ENCODE measurements at regions not wholly inside any gene's neighbourhood (a gene's known extent, or its start where the extent isn't known, plus 50 kb on each side); places are given as distances from the start of the nearest gene placed in this dataset.

GRCh38 chr1:192862271-192862670, 53.4 kb downstream of the RGS2 start:
- no peak for TF ChIP-seq CTCF (IDR thresholded peaks at IDR 0.05; ENCODE audit: low read depth, low read length, missing control alignments)
- no peak overlapping the region for H3K4me3 ChIP-seq (replicated peaks; ENCODE audit: low read depth, low read length)
- no peak for DNase-seq (ENCODE audit: extremely low read depth, low read depth)

GRCh38 chr1:192866241-192866868, 57.5 kb downstream of the RGS2 start:
- no peak for DNase-seq (ENCODE audit: extremely low read depth, low read depth)
- no peak overlapping the region for H3K4me3 ChIP-seq (replicated peaks; ENCODE audit: low read depth, low read length)
- TF ChIP-seq CTCF (IDR thresholded peaks at IDR 0.05; ENCODE audit: low read depth, low read length, missing control alignments), result no peak

GRCh38 chr1:192867180-192867579, 58.3 kb downstream of the RGS2 start:
- no peak for TF ChIP-seq CTCF (IDR thresholded peaks at IDR 0.05; ENCODE audit: low read depth, low read length, missing control alignments)
- DNase-seq (ENCODE audit: extremely low read depth, low read depth), result no peak
- no peak overlapping the region for H3K4me3 ChIP-seq (replicated peaks; ENCODE audit: low read depth, low read length)

GRCh38 chr1:192869308-192869940, 60.6 kb downstream of the RGS2 start:
- DNase-seq (ENCODE audit: extremely low read depth, low read depth), result no peak
- H3K4me3 ChIP-seq (replicated peaks; ENCODE audit: low read depth, low read length), result no peak overlapping the region
- no peak for TF ChIP-seq CTCF (IDR thresholded peaks at IDR 0.05; ENCODE audit: low read depth, low read length, missing control alignments)

- no peak for TF ChIP-seq CTCF (IDR thresholded peaks at IDR 0.05; ENCODE audit: low read depth, low read length, missing control alignments)
- DNase-seq (ENCODE audit: extremely low read depth, low read depth), result no peak
- no peak overlapping the region for H3K4me3 ChIP-seq (replicated peaks; ENCODE audit: low read depth, low read length)
Measured at GRCh38 chr1:192872010-192872409, 63.2 kb downstream of the RGS2 start.

- DNase-seq (ENCODE audit: extremely low read depth, low read depth), result no peak
- no peak for TF ChIP-seq CTCF (IDR thresholded peaks at IDR 0.05; ENCODE audit: low read depth, low read length, missing control alignments)
- no peak overlapping the region for H3K4me3 ChIP-seq (replicated peaks; ENCODE audit: low read depth, low read length)
Measured at GRCh38 chr1:192873836-192874235, 65.0 kb downstream of the RGS2 start.

Data from HFF-Myc (cell line).